Gastroesophageal sphincter (tissue), 3 donors: ENCODE measurements at regions not wholly inside any gene's neighbourhood (a gene's known extent, or its start where the extent isn't known, plus 50 kb on each side); places are given as distances from the start of the nearest gene placed in this dataset.
A peak's percentile ranks its signal among the peaks of the same experiment; 100 is the strongest.

ENCODE experiments used
- EP300 ChIP-seq: sonication (generic); formaldehyde crosslinking; IDR thresholded peaks from one replicate; pipeline ENCODE4 v1.6.1; 2017; ENCODE audit warnings: antibody characterized with exemption, mild to moderate bottlenecking
- POLR2AphosphoS5 ChIP-seq: sonication (generic); formaldehyde crosslinking; IDR thresholded peaks from one replicate; pipeline ENCODE4 v1.6.1; 2017; ENCODE audit warnings: antibody characterized with exemption
- TF ChIP-seq, protein P1 (sequence below), 4 experiments: fragments of 200-600 bp in 2 of 4; fragments of 450-650 bp in 2 of 4; sonication (generic) in 1 of 4; IDR thresholded peaks; one replicate each; pipeline ENCODE4 v1.5.1; 2017 to 2019; ENCODE audit warnings: antibody characterized with exemption in 4 of 4, mild to moderate bottlenecking in 2 of 4, moderate library complexity in 2 of 4

DNA sequence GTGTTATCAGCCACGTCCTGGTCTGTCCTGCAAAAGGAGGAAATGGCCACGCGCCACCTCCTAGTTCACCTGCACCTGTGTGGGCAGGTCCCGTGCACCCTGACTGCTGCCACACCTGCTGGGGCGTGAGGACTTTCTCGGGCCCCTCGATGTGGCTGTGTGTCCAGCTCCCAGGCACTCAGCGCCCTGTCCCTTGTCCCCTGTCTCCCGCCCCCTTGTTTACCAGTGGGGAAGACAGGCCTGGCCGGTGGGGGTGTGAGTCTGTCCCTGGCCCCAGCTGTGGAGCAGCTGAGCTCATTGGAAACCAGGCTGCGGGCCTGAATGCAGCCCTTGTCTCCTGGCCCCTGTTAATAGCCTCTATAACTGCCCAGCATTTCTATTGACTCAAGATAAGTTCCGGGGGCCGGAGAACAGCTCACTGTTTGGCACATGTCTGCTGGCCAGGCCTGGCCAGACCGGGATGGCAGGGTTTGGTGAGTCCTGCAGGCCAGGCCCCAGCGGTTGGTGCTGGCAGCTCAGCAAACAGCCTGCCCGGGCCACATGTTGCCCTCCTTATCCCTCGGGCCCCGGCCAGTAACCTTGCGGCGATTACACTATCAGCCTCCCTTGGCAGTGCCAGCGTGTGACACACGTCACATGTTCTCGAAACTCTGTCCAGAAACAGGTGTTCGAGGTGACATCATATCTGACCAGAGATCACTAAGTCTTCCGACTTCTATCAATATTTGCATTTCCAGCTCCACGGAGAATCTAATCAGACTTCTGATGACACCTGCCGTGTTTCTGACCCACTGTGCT is 52.1 kb downstream of the FOXL3 start:
- TF ChIP-seq, protein P1, sequence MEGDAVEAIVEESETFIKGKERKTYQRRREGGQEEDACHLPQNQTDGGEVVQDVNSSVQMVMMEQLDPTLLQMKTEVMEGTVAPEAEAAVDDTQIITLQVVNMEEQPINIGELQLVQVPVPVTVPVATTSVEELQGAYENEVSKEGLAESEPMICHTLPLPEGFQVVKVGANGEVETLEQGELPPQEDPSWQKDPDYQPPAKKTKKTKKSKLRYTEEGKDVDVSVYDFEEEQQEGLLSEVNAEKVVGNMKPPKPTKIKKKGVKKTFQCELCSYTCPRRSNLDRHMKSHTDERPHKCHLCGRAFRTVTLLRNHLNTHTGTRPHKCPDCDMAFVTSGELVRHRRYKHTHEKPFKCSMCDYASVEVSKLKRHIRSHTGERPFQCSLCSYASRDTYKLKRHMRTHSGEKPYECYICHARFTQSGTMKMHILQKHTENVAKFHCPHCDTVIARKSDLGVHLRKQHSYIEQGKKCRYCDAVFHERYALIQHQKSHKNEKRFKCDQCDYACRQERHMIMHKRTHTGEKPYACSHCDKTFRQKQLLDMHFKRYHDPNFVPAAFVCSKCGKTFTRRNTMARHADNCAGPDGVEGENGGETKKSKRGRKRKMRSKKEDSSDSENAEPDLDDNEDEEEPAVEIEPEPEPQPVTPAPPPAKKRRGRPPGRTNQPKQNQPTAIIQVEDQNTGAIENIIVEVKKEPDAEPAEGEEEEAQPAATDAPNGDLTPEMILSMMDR (IDR thresholded peaks at IDR 0.05): no peak
- TF ChIP-seq POLR2AphosphoS5: peak; percentile 9
- no peak for TF ChIP-seq EP300
